ENCODE measurements at regions not wholly inside any gene's neighbourhood (a gene's known extent, or its start where the extent isn't known, plus 50 kb on each side); places are given as distances from the start of the nearest gene placed in this dataset.

DNA sequence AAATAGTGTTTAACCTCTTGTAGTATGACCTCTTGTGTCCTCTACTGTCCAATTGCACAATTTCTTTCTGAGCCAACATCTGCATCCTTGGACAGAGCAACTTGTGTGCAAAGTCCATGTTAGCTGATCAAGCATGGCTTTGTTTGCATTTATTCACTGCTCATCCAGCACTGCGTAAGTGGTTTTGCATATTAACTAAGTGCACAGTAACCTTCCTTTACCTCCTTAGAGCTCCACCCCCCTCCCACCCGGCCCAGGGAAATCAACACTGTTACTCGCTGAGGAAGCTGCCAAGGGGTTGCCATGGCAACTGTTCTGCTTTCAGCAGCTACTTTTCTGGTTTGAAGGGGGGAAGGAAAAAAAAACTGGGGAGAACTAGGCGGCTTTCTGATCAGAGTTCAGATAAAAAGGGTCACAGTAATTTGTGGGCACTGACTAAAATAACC lies 153.5 kb upstream of the KLF12 start:
- TF ChIP-seq, protein P1, sequence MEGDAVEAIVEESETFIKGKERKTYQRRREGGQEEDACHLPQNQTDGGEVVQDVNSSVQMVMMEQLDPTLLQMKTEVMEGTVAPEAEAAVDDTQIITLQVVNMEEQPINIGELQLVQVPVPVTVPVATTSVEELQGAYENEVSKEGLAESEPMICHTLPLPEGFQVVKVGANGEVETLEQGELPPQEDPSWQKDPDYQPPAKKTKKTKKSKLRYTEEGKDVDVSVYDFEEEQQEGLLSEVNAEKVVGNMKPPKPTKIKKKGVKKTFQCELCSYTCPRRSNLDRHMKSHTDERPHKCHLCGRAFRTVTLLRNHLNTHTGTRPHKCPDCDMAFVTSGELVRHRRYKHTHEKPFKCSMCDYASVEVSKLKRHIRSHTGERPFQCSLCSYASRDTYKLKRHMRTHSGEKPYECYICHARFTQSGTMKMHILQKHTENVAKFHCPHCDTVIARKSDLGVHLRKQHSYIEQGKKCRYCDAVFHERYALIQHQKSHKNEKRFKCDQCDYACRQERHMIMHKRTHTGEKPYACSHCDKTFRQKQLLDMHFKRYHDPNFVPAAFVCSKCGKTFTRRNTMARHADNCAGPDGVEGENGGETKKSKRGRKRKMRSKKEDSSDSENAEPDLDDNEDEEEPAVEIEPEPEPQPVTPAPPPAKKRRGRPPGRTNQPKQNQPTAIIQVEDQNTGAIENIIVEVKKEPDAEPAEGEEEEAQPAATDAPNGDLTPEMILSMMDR (IDR thresholded peaks at IDR 0.05) = no peak
- TF ChIP-seq POLR2A (IDR thresholded peaks at IDR 0.05) = no peak
